ENCODE measurements at regions not wholly inside any gene's neighbourhood (a gene's known extent, or its start where the extent isn't known, plus 50 kb on each side); places are given as distances from the start of the nearest gene placed in this dataset.

DNA sequence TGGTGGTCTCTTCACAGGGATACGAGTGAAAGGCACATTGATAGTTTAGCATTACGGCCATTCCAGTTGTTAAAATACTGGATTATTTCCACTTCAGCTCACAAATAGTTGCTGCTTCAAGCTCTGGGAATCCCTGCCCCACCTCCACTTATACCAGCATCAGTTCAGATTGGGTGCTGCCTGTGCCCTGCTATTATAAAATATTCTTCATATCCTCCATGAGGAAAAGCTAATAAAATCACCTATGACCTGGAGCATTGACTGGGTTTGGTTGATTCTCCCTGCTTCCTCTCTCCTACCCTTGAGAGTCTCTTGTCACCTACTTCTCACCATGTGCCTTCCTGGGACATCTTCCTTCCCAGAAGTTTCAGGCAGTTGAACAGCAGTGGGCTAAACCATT, 529.0 kb downstream of the MCTP2 start:
- TF ChIP-seq POLR2A (IDR thresholded peaks at IDR 0.05; ENCODE audit: low read depth, low read length) (no peak), POLR2AphosphoS5 (IDR thresholded peaks at IDR 0.05; ENCODE audit: low read depth, low read length) (no peak), TAF1 (IDR thresholded peaks at IDR 0.05; ENCODE audit: low read depth, low read length) (no peak), PAX5 (IDR thresholded peaks at IDR 0.05; ENCODE audit: insufficient read depth, low read length, severe bottlenecking) (no peak)

Data from GM12891 (cell line).